ENCODE measurements at regions not wholly inside any gene's neighbourhood (a gene's known extent, or its start where the extent isn't known, plus 50 kb on each side); places are given as distances from the start of the nearest gene placed in this dataset.
"Not testable (repeated sequence)": the region's sequence is repeated elsewhere in the genome, so short reads cannot be mapped to it uniquely, and the experiment has no call there.

- ATAC-seq (no peak), DNase-seq (no peak)
Observed at GRCh38 chr11:70894566-70895365, 357.6 kb downstream of the SHANK2 start.

GRCh38 chr11:70895366-70895670 lies 357.1 kb downstream of the SHANK2 start:
- DNase-seq, result no peak
- ATAC-seq, result no peak

GRCh38 chr11:70897429-70897828 lies 354.9 kb downstream of the SHANK2 start:
- no peak for DNase-seq
- no peak for ATAC-seq

GRCh38 chr11:70899616-70900015 lies 352.8 kb downstream of the SHANK2 start:
- ATAC-seq, result no peak

GRCh38 chr11:70900540-70900939 lies 351.8 kb downstream of the SHANK2 start:
- ATAC-seq, result no peak

More at GRCh38 chr11:70899616-70900015, 352.8 kb downstream of the SHANK2 start:
- DNase-seq, result no peak

GRCh38 chr11:70901951-70902521 lies 350.3 kb downstream of the SHANK2 start:
- ATAC-seq, result no peak
- DNase-seq, result no peak

More at GRCh38 chr11:70900540-70900939, 351.8 kb downstream of the SHANK2 start:
- no peak for DNase-seq

GRCh38 chr11:70903229-70903628 lies 349.1 kb downstream of the SHANK2 start:
- ATAC-seq, DNase-seq: not testable (repeated sequence)

GRCh38 chr11:70906101-70906500 lies 346.3 kb downstream of the SHANK2 start:
- no peak for DNase-seq
- no peak for ATAC-seq

- DNase-seq (no peak), ATAC-seq (no peak)
Observed at GRCh38 chr11:70908223-70908622, 344.2 kb downstream of the SHANK2 start.

- ATAC-seq (no peak), DNase-seq (no peak)
Observed at GRCh38 chr11:70910835-70911234, 341.5 kb downstream of the SHANK2 start.

GRCh38 chr11:70912226-70912840 lies 340.0 kb downstream of the SHANK2 start:
- peak; percentile 19 for ATAC-seq
- peak; percentile 4 for DNase-seq

GRCh38 chr11:70913715-70914231 lies 338.6 kb downstream of the SHANK2 start:
- no peak for DNase-seq

GRCh38 chr11:70914496-70914895 lies 337.9 kb downstream of the SHANK2 start:
- DNase-seq (no peak), ATAC-seq (no peak)

More at GRCh38 chr11:70913715-70914231, 338.6 kb downstream of the SHANK2 start:
- ATAC-seq, result no peak

- ATAC-seq (no peak), DNase-seq (no peak)
Observed at GRCh38 chr11:70915158-70915985, 337.0 kb downstream of the SHANK2 start.

- DNase-seq, result no peak
- ATAC-seq, result no peak
Observed at GRCh38 chr11:70916351-70916750, 336.0 kb downstream of the SHANK2 start.

- no peak for DNase-seq
- no peak for ATAC-seq
Observed at GRCh38 chr11:70918242-70918641, 334.1 kb downstream of the SHANK2 start.

- no peak for ATAC-seq
- no peak for DNase-seq
Observed at GRCh38 chr11:70921804-70922203, 330.6 kb downstream of the SHANK2 start.

GRCh38 chr11:70924108-70924507 lies 328.3 kb downstream of the SHANK2 start:
- DNase-seq, result no peak
- no peak for ATAC-seq

GRCh38 chr11:70925238-70925637 lies 327.1 kb downstream of the SHANK2 start:
- ATAC-seq, result no peak

GRCh38 chr11:70926543-70927201 lies 325.7 kb downstream of the SHANK2 start:
- DNase-seq (no peak), ATAC-seq (no peak)

More at GRCh38 chr11:70925238-70925637, 327.1 kb downstream of the SHANK2 start:
- no peak for DNase-seq

- DNase-seq (no peak), ATAC-seq (no peak)
Observed at GRCh38 chr11:70928854-70929598, 323.4 kb downstream of the SHANK2 start.
